Nephron progenitor cell (in vitro differentiated cells): ENCODE measurements at regions not wholly inside any gene's neighbourhood (a gene's known extent, or its start where the extent isn't known, plus 50 kb on each side); places are given as distances from the start of the nearest gene placed in this dataset.

ENCODE experiments used
- DNase-seq: peaks from one replicate; pipeline ENCODE4 v3.0.0; 2021
- H3K27ac Mint-ChIP-seq: 2 replicates; pipeline ENCODE4 v1.8.0; 2021; ENCODE audit warnings: mild to moderate bottlenecking, moderate library complexity, mixed read lengths
- H3K27me3 Mint-ChIP-seq: 2 replicates; pipeline ENCODE4 v1.8.0; 2021; ENCODE audit warnings: mild to moderate bottlenecking, low read depth, mixed read lengths; ENCODE audit not compliant: poor library complexity
- H3K36me3 Mint-ChIP-seq: 2 replicates; pipeline ENCODE4 v1.8.0; 2021; ENCODE audit warnings: low read depth, mixed read lengths
- H3K4me1 Mint-ChIP-seq: 2 replicates; pipeline ENCODE4 v1.8.0; 2021; ENCODE audit warnings: mixed read lengths
- H3K4me3 Mint-ChIP-seq: 2 replicates; pipeline ENCODE4 v1.8.0; 2021; ENCODE audit warnings: mild to moderate bottlenecking, moderate library complexity, mixed read lengths
- H3K9me3 Mint-ChIP-seq: 2 replicates; pipeline ENCODE4 v1.8.0; 2021; ENCODE audit warnings: mild to moderate bottlenecking, moderate library complexity, mixed read lengths
- TF ChIP-seq, protein P1 (sequence below): fragments of 200-600 bp; sonication (generic); IDR thresholded peaks from 2 replicates; pipeline ENCODE4 v1.5.0; 2021; ENCODE audit warnings: antibody characterized with exemption

DNA sequence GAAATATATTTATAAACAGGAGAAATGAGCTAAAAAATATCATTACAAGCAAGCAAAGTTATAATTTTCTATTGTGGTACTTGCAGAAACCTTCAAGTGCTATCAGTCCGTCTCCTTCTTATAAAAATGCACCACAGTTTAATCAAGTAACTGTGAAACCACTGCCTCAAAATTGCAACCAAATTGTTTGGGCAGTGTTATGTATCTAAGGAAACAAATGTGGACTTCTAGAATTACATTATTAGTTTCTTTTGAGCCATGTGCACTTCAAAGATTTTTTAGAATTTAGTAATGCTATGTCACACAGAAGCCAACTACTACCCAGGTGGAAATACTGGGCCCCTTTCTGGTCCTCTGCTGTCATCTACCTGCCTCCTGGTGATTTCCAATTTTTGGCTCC lies 495.6 kb downstream of the NYAP2 start:
- Mint-ChIP-seq H3K4me1 (no peaks in the 10 kb centered on the region), H3K4me3 (no peak overlapping the region), H3K27me3 (no peaks in the 10 kb centered on the region), H3K36me3 (no peaks in the 10 kb centered on the region), H3K9me3 (no peaks in the 10 kb centered on the region), H3K27ac (no peak overlapping the region)
- DNase-seq: no peak
- TF ChIP-seq, protein P1, sequence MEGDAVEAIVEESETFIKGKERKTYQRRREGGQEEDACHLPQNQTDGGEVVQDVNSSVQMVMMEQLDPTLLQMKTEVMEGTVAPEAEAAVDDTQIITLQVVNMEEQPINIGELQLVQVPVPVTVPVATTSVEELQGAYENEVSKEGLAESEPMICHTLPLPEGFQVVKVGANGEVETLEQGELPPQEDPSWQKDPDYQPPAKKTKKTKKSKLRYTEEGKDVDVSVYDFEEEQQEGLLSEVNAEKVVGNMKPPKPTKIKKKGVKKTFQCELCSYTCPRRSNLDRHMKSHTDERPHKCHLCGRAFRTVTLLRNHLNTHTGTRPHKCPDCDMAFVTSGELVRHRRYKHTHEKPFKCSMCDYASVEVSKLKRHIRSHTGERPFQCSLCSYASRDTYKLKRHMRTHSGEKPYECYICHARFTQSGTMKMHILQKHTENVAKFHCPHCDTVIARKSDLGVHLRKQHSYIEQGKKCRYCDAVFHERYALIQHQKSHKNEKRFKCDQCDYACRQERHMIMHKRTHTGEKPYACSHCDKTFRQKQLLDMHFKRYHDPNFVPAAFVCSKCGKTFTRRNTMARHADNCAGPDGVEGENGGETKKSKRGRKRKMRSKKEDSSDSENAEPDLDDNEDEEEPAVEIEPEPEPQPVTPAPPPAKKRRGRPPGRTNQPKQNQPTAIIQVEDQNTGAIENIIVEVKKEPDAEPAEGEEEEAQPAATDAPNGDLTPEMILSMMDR: no peak

DNA sequence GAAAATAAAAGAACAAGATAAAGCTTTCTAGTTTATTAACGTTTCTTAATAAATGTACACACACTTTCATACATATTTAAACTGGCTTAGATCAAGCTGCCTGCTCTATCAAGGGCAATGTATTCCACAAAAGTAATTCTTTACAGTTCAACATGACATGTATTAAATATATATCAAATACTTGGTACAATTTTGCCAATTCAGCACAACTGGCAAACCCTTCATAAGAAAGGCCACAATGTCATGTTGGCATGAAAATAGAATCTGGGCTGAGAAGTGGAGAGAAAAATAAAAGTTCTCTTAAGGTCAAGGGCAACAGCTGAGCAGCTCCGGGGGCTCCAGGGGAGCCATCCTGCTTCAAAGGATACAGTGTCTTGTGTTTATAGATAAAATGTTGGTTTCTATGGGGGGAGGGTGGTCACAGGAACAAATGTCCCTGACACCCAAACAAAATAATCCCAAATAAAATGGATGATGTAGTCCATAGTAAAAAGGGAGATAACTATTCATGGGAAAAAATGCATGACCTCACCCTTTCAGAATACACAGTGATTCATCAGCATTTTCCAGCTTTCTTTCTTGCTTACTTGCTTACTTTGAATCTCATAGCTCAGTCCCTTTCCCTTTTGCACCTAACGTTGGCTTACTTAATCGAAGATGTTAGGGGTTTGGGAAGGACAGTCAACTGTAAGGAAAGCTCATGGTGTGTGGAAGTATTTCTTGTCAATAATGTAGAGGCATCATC lies 494.9 kb downstream of the NYAP2 start:
- TF ChIP-seq, protein P1: no peak
- H3K9me3 Mint-ChIP-seq: no peaks in the 10 kb centered on the region
- H3K27ac Mint-ChIP-seq: no peak overlapping the region
- H3K27me3 Mint-ChIP-seq: no peaks in the 10 kb centered on the region
- no peak for DNase-seq
- H3K4me3 Mint-ChIP-seq: no peak overlapping the region
- H3K36me3 Mint-ChIP-seq: no peaks in the 10 kb centered on the region
- no peaks in the 10 kb centered on the region for H3K4me1 Mint-ChIP-seq

GRCh38 chr2:225893151-225893550 lies 493.6 kb downstream of the NYAP2 start:
- H3K4me3 Mint-ChIP-seq: no peak overlapping the region
- H3K27me3 Mint-ChIP-seq: no peaks in the 10 kb centered on the region
- no peaks in the 10 kb centered on the region for H3K9me3 Mint-ChIP-seq
- no peaks in the 10 kb centered on the region for H3K4me1 Mint-ChIP-seq
- no peak for DNase-seq
- no peaks in the 10 kb centered on the region for H3K36me3 Mint-ChIP-seq
- no peak overlapping the region for H3K27ac Mint-ChIP-seq
- TF ChIP-seq, protein P1: no peak

GRCh38 chr2:225891771-225892170 lies 492.3 kb downstream of the NYAP2 start:
- DNase-seq: no peak
- no peaks in the 10 kb centered on the region for H3K9me3 Mint-ChIP-seq
- no peak overlapping the region for H3K27ac Mint-ChIP-seq
- H3K4me3 Mint-ChIP-seq: no peak overlapping the region
- TF ChIP-seq, protein P1: no peak
- no peaks in the 10 kb centered on the region for H3K4me1 Mint-ChIP-seq
- no peaks in the 10 kb centered on the region for H3K36me3 Mint-ChIP-seq
- no peaks in the 10 kb centered on the region for H3K27me3 Mint-ChIP-seq

DNA sequence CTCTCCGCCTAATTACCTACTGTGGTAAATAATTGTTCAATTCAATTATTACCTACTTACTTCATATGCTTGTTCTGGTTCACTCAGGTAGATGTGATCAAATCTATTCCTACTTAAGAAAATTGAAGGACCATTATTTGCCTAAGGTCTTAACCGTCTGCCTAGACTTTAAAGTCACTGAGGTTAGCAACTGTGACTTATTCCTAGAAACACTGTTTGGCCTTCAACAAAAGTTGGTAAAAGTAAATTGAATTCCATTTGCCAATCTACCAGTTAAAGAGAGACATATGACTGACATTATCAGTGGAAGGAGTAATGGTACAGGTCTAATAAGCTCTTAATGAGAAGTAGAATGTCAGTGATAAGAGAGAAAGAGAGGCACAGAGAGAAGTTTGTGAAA lies 491.5 kb downstream of the NYAP2 start:
- Mint-ChIP-seq H3K4me1 (no peaks in the 10 kb centered on the region), H3K9me3 (no peaks in the 10 kb centered on the region), H3K27me3 (no peaks in the 10 kb centered on the region), H3K36me3 (no peaks in the 10 kb centered on the region), H3K27ac (no peak overlapping the region), H3K4me3 (no peak overlapping the region)
- TF ChIP-seq, protein P1: no peak
- DNase-seq: no peak

GRCh38 chr2:225889452-225889851 lies 489.9 kb downstream of the NYAP2 start:
- no peaks in the 10 kb centered on the region for H3K27me3 Mint-ChIP-seq
- no peak overlapping the region for H3K4me3 Mint-ChIP-seq
- TF ChIP-seq, protein P1: peak; percentile 80
- DNase-seq: no peak
- H3K27ac Mint-ChIP-seq: no peak overlapping the region
- no peaks in the 10 kb centered on the region for H3K9me3 Mint-ChIP-seq
- no peaks in the 10 kb centered on the region for H3K36me3 Mint-ChIP-seq
- no peaks in the 10 kb centered on the region for H3K4me1 Mint-ChIP-seq
